Osteocyte (in vitro differentiated cells): ENCODE measurements at regions not wholly inside any gene's neighbourhood (a gene's known extent, or its start where the extent isn't known, plus 50 kb on each side); places are given as distances from the start of the nearest gene placed in this dataset.
"Not testable (repeated sequence)": the region's sequence is repeated elsewhere in the genome, so short reads cannot be mapped to it uniquely, and the experiment has no call there.

Source experiments
- DNase-seq: peaks from one replicate; pipeline ENCODE4 v3.0.0; 2021; ENCODE audit warnings: mixed read lengths; ENCODE audit not compliant: unreplicated experiment; ENCODE audit errors: extremely low spot score
- H3K27ac Mint-ChIP-seq: one replicate; pipeline ENCODE4 v1.8.0; 2021; ENCODE audit warnings: mild to moderate bottlenecking, mixed read lengths; ENCODE audit not compliant: unreplicated experiment
- H3K27me3 Mint-ChIP-seq: one replicate; pipeline ENCODE4 v1.8.0; 2021; ENCODE audit warnings: mixed read lengths; ENCODE audit not compliant: unreplicated experiment
- H3K36me3 Mint-ChIP-seq: one replicate; pipeline ENCODE4 v1.8.0; 2021; ENCODE audit warnings: mixed read lengths; ENCODE audit not compliant: unreplicated experiment
- H3K4me1 Mint-ChIP-seq: one replicate; pipeline ENCODE4 v1.8.0; 2021; ENCODE audit warnings: mixed read lengths; ENCODE audit not compliant: unreplicated experiment
- H3K4me3 Mint-ChIP-seq: one replicate; pipeline ENCODE4 v1.8.0; 2021; ENCODE audit warnings: mild to moderate bottlenecking, moderate library complexity, mixed read lengths; ENCODE audit not compliant: unreplicated experiment
- H3K9me3 Mint-ChIP-seq: one replicate; pipeline ENCODE4 v1.8.0; 2021; ENCODE audit warnings: mixed read lengths; ENCODE audit not compliant: unreplicated experiment
- TF ChIP-seq, protein P1 (sequence below): fragments of 200-600 bp; sonication (generic); IDR thresholded peaks from 2 replicates; pipeline ENCODE4 v1.5.0; 2021; ENCODE audit warnings: antibody characterized with exemption, mild to moderate bottlenecking, moderate library complexity

DNA sequence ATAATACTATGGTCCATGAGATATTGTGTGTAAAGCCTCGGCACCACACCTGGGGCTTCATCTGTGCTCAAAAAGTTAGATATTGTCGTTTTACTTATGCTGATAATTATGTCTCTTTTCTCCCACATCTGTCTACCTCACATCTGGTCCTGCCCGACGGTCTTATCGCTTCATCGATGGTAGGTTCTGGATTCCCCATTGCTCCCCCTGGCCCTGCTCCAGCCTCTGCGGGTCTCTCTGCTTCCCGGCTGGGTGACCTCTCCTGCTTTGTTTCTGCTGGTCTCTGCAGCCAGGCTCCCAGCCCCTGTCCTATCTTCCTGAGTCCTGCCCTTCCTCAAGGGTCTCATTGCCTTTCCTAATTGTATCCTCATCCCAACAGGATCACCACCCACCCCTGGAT lies 294.2 kb downstream of the NDUFA10 start:
- H3K36me3 Mint-ChIP-seq, result no peaks in the 10 kb centered on the region
- H3K27ac Mint-ChIP-seq, result no peak overlapping the region
- H3K27me3 Mint-ChIP-seq, result no peaks in the 10 kb centered on the region
- TF ChIP-seq, protein P1, sequence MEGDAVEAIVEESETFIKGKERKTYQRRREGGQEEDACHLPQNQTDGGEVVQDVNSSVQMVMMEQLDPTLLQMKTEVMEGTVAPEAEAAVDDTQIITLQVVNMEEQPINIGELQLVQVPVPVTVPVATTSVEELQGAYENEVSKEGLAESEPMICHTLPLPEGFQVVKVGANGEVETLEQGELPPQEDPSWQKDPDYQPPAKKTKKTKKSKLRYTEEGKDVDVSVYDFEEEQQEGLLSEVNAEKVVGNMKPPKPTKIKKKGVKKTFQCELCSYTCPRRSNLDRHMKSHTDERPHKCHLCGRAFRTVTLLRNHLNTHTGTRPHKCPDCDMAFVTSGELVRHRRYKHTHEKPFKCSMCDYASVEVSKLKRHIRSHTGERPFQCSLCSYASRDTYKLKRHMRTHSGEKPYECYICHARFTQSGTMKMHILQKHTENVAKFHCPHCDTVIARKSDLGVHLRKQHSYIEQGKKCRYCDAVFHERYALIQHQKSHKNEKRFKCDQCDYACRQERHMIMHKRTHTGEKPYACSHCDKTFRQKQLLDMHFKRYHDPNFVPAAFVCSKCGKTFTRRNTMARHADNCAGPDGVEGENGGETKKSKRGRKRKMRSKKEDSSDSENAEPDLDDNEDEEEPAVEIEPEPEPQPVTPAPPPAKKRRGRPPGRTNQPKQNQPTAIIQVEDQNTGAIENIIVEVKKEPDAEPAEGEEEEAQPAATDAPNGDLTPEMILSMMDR, result no peak
- H3K9me3 Mint-ChIP-seq, result no peaks in the 10 kb centered on the region
- H3K4me1 Mint-ChIP-seq, result no peaks in the 10 kb centered on the region
- DNase-seq, result no peak
- no peak overlapping the region for H3K4me3 Mint-ChIP-seq

DNA sequence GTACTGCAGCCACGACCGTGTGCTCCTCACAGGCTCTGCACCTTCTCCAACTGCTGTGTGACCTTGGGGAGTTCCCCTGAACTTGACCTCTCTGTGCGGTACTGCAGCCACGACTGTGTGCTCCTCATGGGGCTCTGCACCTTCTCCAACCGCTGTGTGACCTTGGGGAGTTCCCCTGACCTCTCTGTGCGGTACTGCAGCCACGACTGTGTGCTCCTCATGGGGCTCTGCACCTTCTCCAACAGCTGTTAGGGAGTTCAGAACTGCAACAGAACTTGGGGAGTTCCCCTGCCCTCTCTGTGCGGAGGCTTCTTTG lies 294.6 kb downstream of the NDUFA10 start:
- H3K27me3 Mint-ChIP-seq, H3K27ac Mint-ChIP-seq, H3K4me1 Mint-ChIP-seq, H3K4me3 Mint-ChIP-seq, H3K36me3 Mint-ChIP-seq, H3K9me3 Mint-ChIP-seq, DNase-seq: not testable (repeated sequence)

DNA sequence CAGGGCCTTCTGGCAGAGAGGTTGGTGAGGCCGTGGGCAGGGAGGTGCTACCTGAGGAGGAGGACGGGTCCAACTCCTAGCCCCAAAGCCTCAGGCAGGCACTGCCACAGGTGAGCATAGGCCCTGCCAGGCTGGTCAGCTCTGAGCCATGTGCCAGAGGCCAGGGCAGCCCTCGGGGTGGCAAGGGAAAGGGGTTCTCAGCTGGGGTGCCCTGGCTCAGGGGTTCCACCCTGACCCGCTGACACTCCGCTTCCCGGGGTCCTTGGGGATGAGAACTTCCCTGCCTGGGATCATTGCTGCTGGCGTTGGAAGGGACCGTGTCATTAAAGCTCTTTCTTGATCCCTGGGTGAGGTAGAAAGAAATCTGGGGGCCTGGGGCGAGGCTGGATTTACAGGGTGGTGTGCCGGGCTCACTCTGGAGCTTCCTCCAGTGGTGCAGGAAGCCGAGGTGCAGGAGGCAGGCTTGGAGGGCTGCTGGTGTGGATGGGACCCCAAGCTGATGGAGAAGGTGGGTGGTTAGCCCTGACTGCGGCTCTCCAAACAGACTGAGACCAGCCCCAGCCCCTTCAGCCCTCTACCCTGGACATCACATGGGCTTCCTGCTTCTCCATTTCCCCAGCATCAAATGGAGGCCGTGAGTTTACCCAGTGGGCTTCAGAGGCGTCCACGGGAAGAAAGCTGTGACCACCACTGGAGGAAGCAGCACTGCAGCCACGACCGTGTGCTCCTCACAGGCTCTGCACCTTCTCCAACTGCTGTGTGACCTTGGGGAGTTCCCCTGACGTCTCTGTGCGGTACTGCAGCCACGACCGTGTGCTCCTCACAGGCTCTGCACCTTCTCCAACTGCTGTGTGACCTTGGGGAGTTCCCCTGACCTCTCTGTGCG lies 295.2 kb downstream of the NDUFA10 start:
- Mint-ChIP-seq H3K4me3 (no peak overlapping the region), H3K9me3 (no peaks in the 10 kb centered on the region), H3K27me3 (no peaks in the 10 kb centered on the region), H3K36me3 (no peaks in the 10 kb centered on the region), H3K27ac (no peak overlapping the region), H3K4me1 (no peaks in the 10 kb centered on the region)
- no peak for DNase-seq
- TF ChIP-seq, protein P1, result no peak

DNA sequence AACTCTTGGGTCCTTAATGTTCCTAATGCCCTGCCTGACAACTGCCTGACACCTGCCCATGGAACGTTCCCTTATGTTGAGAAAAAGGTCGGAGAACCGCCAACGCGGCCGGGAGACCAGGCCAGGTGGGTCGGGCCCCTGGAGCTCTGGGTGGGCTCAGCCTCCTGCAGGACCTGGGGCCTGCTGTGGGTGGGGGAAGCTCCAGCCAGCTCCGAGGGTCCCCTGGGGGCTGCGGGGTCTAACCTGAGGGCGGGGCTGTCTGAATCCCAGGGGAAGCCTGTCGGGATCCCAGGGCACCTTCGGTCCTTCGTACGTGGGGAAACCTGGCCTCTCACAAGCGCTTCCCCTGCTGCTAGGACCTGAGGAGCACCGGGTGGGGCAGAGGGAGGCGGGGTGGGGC lies 296.0 kb downstream of the NDUFA10 start:
- DNase-seq, result no peak
- Mint-ChIP-seq H3K27ac (no peak overlapping the region), H3K4me3 (no peak overlapping the region), H3K27me3 (no peaks in the 10 kb centered on the region), H3K36me3 (no peaks in the 10 kb centered on the region), H3K4me1 (no peaks in the 10 kb centered on the region), H3K9me3 (no peaks in the 10 kb centered on the region)
- TF ChIP-seq, protein P1, result no peak

DNA sequence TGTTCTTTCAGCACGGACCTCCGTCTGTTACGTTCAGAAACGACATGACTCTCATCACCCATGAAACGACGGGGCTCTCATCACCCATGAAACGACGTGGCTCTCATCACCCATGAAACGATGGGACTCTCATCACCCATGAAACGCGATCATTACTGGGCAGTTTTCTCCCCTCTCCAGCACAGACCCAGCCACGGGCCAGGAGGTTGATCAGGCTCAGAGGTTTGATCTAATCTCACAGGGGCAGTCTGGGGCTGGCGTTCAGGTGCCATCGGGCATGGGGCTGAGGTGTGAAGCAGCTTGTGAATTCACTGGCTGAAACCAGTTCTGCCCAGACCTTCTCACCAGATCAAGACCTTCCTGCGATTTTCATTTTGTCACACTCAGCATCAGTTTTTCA lies 296.4 kb downstream of the NDUFA10 start:
- H3K27me3 Mint-ChIP-seq, result no peaks in the 10 kb centered on the region
- no peak overlapping the region for H3K4me3 Mint-ChIP-seq
- TF ChIP-seq, protein P1, result no peak
- no peak for DNase-seq
- no peak overlapping the region for H3K27ac Mint-ChIP-seq
- H3K36me3 Mint-ChIP-seq, result no peaks in the 10 kb centered on the region
- no peaks in the 10 kb centered on the region for H3K4me1 Mint-ChIP-seq
- H3K9me3 Mint-ChIP-seq, result no peaks in the 10 kb centered on the region
